HEK293T (cell line): ENCODE measurements at regions not wholly inside any gene's neighbourhood (a gene's known extent, or its start where the extent isn't known, plus 50 kb on each side); places are given as distances from the start of the nearest gene placed in this dataset.

Experiments
- ARNT ChIP-seq: fragments of 450-650 bp; IDR thresholded peaks from 2 replicates; pipeline ENCODE4 v1.6.1; 2017; ENCODE audit warnings: mild to moderate bottlenecking
- BHLHE40 ChIP-seq: fragments of 450-650 bp; IDR thresholded peaks from 2 replicates; pipeline ENCODE4 v1.6.1; 2016; ENCODE audit warnings: mild to moderate bottlenecking, moderate library complexity, borderline replicate concordance
- ELF4 ChIP-seq: fragments of 450-650 bp; IDR thresholded peaks from 2 replicates; pipeline ENCODE4 v1.6.1; 2017; ENCODE audit warnings: antibody characterized with exemption
- FOXA1 ChIP-seq: fragments of 450-650 bp; IDR thresholded peaks from 2 replicates; pipeline ENCODE4 v1.6.1; 2016; ENCODE audit warnings: mild to moderate bottlenecking
- FOXK2 ChIP-seq: fragments of 450-650 bp; IDR thresholded peaks from 2 replicates; pipeline ENCODE4 v1.6.1; 2016; ENCODE audit warnings: mild to moderate bottlenecking
- FOXM1 ChIP-seq: fragments of 450-650 bp; IDR thresholded peaks from 2 replicates; pipeline ENCODE4 v1.6.1; 2017; ENCODE audit warnings: mild to moderate bottlenecking, borderline replicate concordance
- LEF1 ChIP-seq: fragments of 450-650 bp; IDR thresholded peaks from 2 replicates; pipeline ENCODE4 v1.6.1; 2017; ENCODE audit warnings: mild to moderate bottlenecking, borderline replicate concordance
- PKNOX1 ChIP-seq: fragments of 450-650 bp; IDR thresholded peaks from 2 replicates; pipeline ENCODE4 v1.6.1; 2016
- SP1 ChIP-seq: fragments of 450-650 bp; IDR thresholded peaks from 2 replicates; pipeline ENCODE4 v1.6.1; 2017
- SUZ12 ChIP-seq: fragments of 450-650 bp; IDR thresholded peaks from 2 replicates; pipeline ENCODE4 v1.6.1; 2016; ENCODE audit warnings: mild to moderate bottlenecking
- TARDBP ChIP-seq: fragments of 450-650 bp; IDR thresholded peaks from 2 replicates; pipeline ENCODE4 v1.6.1; 2016
- ZNF384 ChIP-seq: fragments of 450-650 bp; IDR thresholded peaks from 2 replicates; pipeline ENCODE4 v1.6.1; 2016

- TF ChIP-seq LEF1, result no peak
- TF ChIP-seq ZNF384, result no peak
- no peak for TF ChIP-seq BHLHE40
- no peak for TF ChIP-seq ARNT
- TF ChIP-seq SP1, result no peak
- no peak for TF ChIP-seq TARDBP
- TF ChIP-seq FOXM1, result no peak
- TF ChIP-seq FOXA1, result no peak
- TF ChIP-seq FOXK2, result no peak
- no peak for TF ChIP-seq PKNOX1
- TF ChIP-seq ELF4, result no peak
- TF ChIP-seq SUZ12, result no peak
These were observed 554.3 kb downstream of the CD109 start for GRCh38 chr6:74250161-74250818.
